ENCODE measurements at regions not wholly inside any gene's neighbourhood (a gene's known extent, or its start where the extent isn't known, plus 50 kb on each side); places are given as distances from the start of the nearest gene placed in this dataset.

- BruUV-seq (replicated peaks): no TSS peak
- TF ChIP-seq EZH2phosphoT487 (IDR thresholded peaks at IDR 0.05; ENCODE audit: borderline replicate concordance, low read depth, low read length): no peak
- CTCF ChIA-PET (ENCODE audit: unreplicated experiment): no interaction called here
Measured at GRCh38 chr3:40653878-40654277, 129.1 kb downstream of the ZNF621 start.

GRCh38 chr3:40655551-40655950 is 130.8 kb downstream of the ZNF621 start:
- H2AFZ ChIP-seq (ENCODE audit: low read length): no peak overlapping the region
- ChIA-PET POLR2A (no interaction called here), CTCF (ENCODE audit: unreplicated experiment) (no interaction called here)
- H3K4me1 ChIP-seq (ENCODE audit: insufficient read depth, low read length, poor library complexity, severe bottlenecking): no peaks in the 10 kb centered on the region
- no peaks in the 10 kb centered on the region for H3K9me3 ChIP-seq (ENCODE audit: low read length)
- TF ChIP-seq CTCF (conservative IDR thresholded peaks at IDR 0.05; ENCODE audit: low read length) (no peak), EZH2phosphoT487 (IDR thresholded peaks at IDR 0.05; ENCODE audit: borderline replicate concordance, low read depth, low read length) (no peak)
- H3K4me3 ChIP-seq (ENCODE audit: low read depth, low read length, poor library complexity, severe bottlenecking): no peak overlapping the region
- H4K20me1 ChIP-seq (ENCODE audit: insufficient read depth, low read length): no peaks in the 10 kb centered on the region
- H3K27ac ChIP-seq (ENCODE audit: low read depth, low read length, poor library complexity, severe bottlenecking): no peak overlapping the region
- BruUV-seq (replicated peaks): no TSS peak
- no peak overlapping the region for H3K4me2 ChIP-seq (ENCODE audit: low read length)
- DNase-seq (ENCODE audit: low spot score): no peak
- H3K9me2 ChIP-seq (ENCODE audit: insufficient read depth, low read length): no peaks in the 10 kb centered on the region
- intact Hi-C loops (cut with micrococcal nuclease; ENCODE audit: unreplicated experiment): no loop called here
- H3K36me3 ChIP-seq (ENCODE audit: insufficient read depth, low read length): no peaks in the 10 kb centered on the region
- no peaks in the 10 kb centered on the region for H3K79me2 ChIP-seq (ENCODE audit: insufficient read depth, low read depth, low read length)

More at GRCh38 chr3:40653878-40654277, 129.1 kb downstream of the ZNF621 start:
- Histone ChIP-seq H3K4me3 (ENCODE audit: low read depth, low read length, poor library complexity, severe bottlenecking) (no peak overlapping the region), H3K4me1 (ENCODE audit: insufficient read depth, low read length, poor library complexity, severe bottlenecking) (no peaks in the 10 kb centered on the region), H3K27ac (ENCODE audit: low read depth, low read length, poor library complexity, severe bottlenecking) (no peak overlapping the region), H2AFZ (ENCODE audit: low read length) (no peak overlapping the region), H3K4me2 (ENCODE audit: low read length) (no peak overlapping the region), H3K36me3 (ENCODE audit: insufficient read depth, low read length) (no peaks in the 10 kb centered on the region), H4K20me1 (ENCODE audit: insufficient read depth, low read length) (no peaks in the 10 kb centered on the region), H3K79me2 (ENCODE audit: insufficient read depth, low read depth, low read length) (no peaks in the 10 kb centered on the region), H3K9me2 (ENCODE audit: insufficient read depth, low read length) (no peaks in the 10 kb centered on the region), H3K9me3 (ENCODE audit: low read length) (no peaks in the 10 kb centered on the region)
- intact Hi-C loops (cut with micrococcal nuclease; ENCODE audit: unreplicated experiment): no loop called here
- POLR2A ChIA-PET: no interaction called here
- DNase-seq (ENCODE audit: low spot score): no peak

DNA sequence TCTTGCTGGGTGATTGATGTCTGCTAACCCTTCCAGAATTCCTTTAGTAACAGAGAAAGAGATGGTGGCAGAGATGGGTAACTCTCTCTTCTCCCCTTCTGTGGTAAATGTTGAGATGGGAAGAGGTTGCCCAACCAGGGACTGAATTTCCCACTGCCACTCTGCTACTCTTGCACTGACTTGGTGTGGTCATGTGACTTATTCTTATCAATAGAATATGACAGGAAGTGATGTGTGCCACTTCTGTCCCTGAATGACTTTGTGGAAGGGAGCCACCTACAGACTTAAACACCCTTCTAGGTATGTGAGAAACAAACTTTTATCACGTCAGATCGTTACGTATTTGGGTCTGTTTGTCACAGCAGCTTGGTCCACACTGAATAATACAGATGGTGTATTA is 132.9 kb downstream of the ZNF621 start:
- ChIA-PET POLR2A (no interaction called here), CTCF (ENCODE audit: unreplicated experiment) (no interaction called here)
- TF ChIP-seq CTCF (conservative IDR thresholded peaks at IDR 0.05; ENCODE audit: low read length) (no peak), EZH2phosphoT487 (IDR thresholded peaks at IDR 0.05; ENCODE audit: borderline replicate concordance, low read depth, low read length) (no peak)
- DNase-seq (ENCODE audit: low spot score): no peak
- Histone ChIP-seq H3K27ac (ENCODE audit: low read depth, low read length, poor library complexity, severe bottlenecking) (no peak overlapping the region), H3K9me3 (ENCODE audit: low read length) (no peaks in the 10 kb centered on the region), H4K20me1 (ENCODE audit: insufficient read depth, low read length) (no peaks in the 10 kb centered on the region), H3K36me3 (ENCODE audit: insufficient read depth, low read length) (no peaks in the 10 kb centered on the region), H3K9me2 (ENCODE audit: insufficient read depth, low read length) (no peaks in the 10 kb centered on the region), H2AFZ (ENCODE audit: low read length) (no peak overlapping the region), H3K4me2 (ENCODE audit: low read length) (no peak overlapping the region), H3K4me3 (ENCODE audit: low read depth, low read length, poor library complexity, severe bottlenecking) (no peak overlapping the region), H3K79me2 (ENCODE audit: insufficient read depth, low read depth, low read length) (no peaks in the 10 kb centered on the region), H3K4me1 (ENCODE audit: insufficient read depth, low read length, poor library complexity, severe bottlenecking) (no peaks in the 10 kb centered on the region)
- intact Hi-C loops (cut with micrococcal nuclease; ENCODE audit: unreplicated experiment): no loop called here
- BruUV-seq (replicated peaks): no TSS peak

All from OCI-LY7 (cell line).